GM03348 (cell line): ENCODE measurements at regions not wholly inside any gene's neighbourhood (a gene's known extent, or its start where the extent isn't known, plus 50 kb on each side); places are given as distances from the start of the nearest gene placed in this dataset.
A peak's percentile ranks its signal among the peaks of the same experiment; 100 is the strongest.
"Not testable (repeated sequence)": the region's sequence is repeated elsewhere in the genome, so short reads cannot be mapped to it uniquely, and the experiment has no call there.

Experiments used
- DNase-seq: peaks from one replicate; pipeline ENCODE4 v3.0.0; 2012; ENCODE audit warnings: low spot score

GRCh38 chr12:88753066-88753465 is 172.8 kb upstream of the KITLG start:
- peak; percentile 38 for DNase-seq

- DNase-seq: no peak
Measured at GRCh38 chr12:88752183-88752582, 171.9 kb upstream of the KITLG start.

GRCh38 chr12:88750867-88751543 is 170.7 kb upstream of the KITLG start:
- DNase-seq: no peak

DNA sequence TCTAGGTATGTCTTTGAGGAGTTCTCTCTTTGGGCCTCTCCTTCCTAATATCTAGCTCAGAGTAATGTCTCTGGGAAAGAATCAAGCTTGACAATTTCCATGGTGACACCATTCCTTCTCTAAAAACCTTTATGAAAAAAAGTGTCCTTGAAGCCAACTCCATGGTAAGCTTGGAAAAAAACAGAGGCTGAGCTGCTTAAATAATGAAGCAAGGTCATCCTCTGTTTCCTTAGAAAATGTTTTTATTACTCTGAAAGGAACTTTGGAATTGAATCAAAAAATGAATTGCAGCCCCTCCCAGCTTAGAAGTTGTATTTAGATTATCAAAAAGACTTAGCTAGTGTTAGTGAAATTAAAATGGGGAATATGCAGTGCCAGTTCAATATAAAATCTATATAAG is 166.1 kb upstream of the KITLG start:
- no peak for DNase-seq

GRCh38 chr12:88743946-88744685 is 163.8 kb upstream of the KITLG start:
- DNase-seq: no peak

GRCh38 chr12:88737838-88738472 is 157.7 kb upstream of the KITLG start:
- no peak for DNase-seq

DNA sequence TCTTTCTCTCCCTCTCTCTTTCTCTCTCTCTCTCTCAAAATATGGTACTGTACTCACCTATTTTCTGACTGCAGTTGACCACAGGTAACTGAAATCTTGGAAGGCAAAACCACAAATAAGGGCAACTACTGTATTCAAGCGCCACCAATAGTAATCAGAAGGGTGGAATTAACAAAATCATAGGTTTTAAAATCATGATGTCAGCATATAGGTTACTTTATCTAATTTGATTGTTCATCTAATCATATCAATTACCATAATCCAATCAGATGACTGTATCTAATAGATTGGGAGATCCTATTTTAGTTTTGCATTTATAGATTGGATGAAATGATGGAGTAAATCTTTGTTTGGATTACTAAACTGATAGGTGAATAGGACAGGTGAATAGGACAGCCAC is 155.8 kb upstream of the KITLG start:
- no peak for DNase-seq

DNA sequence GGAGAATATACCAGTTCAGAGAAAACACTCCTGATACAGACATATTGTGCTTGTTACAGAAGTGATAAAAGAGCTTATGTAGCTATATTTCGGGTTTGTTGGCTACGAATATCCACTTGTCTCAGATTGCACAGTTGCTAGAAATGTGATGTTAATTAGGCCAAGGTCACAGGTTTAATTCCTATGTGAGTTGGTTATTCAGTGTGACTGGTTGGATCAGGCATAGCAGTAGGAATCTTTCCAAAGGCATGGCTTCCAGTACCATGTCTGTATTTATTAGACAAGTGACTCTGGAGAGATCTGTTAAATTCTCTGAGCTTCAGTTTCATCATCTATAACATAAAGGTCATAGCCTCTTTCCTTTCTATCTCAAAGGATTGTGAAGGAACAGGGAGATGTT is 152.7 kb upstream of the KITLG start:
- no peak for DNase-seq

GRCh38 chr12:88729196-88729595 is 148.9 kb upstream of the KITLG start:
- no peak for DNase-seq

DNA sequence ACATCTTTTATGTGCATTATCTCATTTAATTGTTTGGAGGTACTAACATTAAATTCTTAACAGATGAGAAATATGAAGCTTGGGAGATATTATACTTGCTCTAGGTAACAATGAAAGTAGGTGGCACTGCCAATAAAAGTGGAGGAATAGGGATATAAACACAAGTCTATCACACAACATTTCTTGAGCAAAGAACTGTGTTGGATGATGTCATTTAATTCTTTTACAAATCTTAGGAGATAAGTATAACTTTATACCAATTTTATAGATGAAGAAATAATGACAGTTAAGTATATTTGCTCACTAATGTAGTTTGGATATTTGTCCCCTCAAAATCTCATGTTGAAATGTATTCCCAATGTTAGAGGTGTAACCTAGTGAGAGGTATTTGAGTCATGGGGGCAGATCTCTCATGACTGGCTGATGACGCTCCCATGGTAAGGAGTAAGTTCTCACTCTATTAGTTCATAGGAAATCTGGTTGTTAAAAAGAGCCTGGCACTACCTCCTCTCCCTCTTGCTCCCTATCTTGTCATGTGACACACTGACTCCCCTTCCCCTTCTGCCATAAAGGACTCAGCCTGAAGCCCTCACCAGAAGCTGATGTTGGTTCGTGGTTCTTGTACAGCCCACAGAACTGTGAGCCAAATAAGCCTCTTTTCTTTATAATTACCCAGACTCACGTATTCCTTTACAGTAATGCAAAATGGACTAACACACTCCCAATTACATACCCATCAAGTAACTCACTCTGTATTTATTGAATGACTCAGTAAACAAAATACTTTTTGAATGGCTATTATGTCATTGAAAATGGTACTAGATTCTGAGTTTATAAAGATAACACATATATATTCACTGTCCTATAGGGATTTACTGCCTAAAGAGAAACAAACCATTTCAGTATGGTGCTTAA is 146.8 kb upstream of the KITLG start:
- DNase-seq: no peak

DNA sequence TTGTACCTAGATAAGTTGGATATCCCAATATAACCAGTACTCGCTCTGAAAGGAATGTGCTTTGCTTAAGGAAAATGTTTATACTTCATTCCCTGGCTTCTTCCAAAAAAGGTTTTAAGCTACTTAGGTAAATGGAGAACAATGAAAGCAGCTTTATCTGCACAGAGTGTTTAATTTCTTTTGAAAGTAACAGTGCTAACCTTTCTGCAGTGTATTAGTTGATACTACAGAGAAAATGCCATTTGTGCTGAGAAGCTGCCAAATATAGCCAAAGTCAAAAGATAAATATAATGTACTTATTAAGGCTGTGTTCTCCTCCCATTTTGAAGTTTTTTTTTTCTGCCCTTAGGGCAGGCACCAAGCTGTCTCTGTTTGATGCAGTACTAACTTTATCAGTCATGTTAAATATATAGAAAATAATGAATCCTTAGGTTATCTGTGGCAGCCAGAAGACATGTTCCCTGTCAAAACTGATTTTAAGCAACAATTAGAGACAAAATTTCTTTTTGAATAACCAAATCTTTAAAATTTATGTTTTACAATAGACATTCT is 145.4 kb upstream of the KITLG start:
- DNase-seq: no peak

- peak; percentile 56 for DNase-seq
Measured at GRCh38 chr12:88723219-88723618, 142.9 kb upstream of the KITLG start.

DNA sequence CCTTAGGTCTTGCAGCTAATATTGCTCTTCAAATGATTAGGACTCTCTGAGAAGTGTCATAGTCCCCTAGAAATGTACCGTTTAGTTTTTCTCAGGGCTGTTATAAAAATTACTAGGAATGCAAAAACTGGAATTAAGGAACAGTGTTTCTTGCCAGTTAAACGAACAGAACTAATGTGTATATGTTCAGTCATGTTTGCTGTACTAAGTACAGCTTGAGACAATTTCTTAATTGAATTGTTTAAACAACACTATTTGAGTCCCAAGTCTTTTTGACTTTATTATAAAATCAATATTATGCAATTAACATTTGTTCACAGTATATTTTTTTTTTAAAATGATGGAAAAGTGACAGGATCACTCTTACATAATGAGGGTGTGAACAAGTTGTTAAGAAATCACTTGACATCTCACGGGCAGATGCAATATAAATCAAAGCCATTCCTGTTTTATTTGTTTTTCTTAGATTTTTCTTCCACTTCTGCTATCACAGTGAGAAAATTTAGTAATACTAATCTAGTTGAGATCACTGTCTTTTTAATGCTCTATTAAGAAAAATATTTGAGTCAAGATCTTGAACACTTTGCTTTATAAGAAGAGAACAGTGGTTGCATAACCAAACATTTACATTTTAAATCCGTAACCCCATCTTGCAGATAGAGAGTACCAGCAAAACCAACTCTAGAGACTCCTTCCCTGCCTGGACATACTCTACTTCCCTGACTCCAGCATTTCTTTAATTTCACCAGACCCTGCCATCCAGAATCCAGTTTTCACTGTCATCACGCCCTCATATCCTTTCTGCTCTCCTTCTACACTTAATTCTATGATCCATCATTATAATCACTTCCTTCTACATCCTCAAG is 140.7 kb upstream of the KITLG start:
- no peak for DNase-seq

DNA sequence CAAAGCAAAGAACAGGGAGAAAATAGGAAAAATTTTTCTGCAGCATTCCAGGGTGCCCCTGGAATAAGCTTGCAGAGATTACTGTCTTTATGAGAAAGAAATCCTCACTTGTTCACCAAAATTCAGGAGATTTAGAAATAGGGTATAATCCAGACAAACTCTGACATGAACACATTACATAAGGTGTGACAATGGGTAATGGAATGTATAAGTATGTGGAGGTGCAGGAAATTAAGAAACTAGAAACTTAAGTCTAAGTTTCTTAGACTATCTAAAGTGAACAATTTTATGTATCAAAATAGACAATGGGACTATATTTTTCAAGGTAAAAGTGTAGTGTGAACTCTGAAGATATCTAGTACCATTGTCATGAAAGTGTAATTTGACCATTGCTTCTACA is 140.0 kb upstream of the KITLG start:
- DNase-seq: no peak

DNA sequence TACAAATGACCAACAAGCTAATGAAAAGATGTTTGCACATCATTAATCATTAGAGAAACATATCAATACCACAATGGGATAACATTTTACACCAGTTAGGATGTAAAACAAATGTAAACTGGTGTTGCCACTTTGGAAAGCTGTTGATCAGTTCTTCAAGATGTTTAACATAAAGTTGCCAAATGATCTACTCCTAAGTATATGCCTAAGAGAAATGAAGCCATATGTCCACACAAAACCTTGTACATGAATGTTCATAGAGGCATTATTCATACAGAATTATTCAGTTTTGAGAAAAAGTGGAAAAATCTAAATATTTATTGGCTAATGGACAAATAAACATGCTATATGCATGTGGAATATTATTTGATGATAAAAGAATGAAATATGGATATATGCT is 136.9 kb upstream of the KITLG start:
- no peak for DNase-seq

- no peak for DNase-seq
Measured at GRCh38 chr12:88716240-88716639, 136.0 kb upstream of the KITLG start.

DNA sequence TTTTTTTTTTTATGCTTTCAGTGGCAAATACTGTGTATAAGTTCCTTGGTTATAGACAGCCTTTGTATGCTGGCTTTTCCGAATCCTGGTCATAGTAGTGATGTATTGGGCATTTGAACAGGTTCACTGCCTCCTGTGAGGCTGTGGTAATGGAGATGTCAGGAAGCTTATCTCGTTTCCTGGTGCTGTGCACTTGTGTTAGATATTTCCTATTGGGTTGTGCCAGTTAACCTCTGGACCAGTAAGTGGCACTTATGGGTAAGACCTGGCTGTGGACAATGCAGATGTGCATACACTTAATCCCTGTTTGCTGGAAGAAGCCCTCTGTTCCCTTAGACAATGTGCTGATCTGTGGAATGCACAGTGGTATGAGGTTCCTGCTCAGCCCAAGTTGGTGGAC is 135.4 kb upstream of the KITLG start:
- DNase-seq: no peak

DNA sequence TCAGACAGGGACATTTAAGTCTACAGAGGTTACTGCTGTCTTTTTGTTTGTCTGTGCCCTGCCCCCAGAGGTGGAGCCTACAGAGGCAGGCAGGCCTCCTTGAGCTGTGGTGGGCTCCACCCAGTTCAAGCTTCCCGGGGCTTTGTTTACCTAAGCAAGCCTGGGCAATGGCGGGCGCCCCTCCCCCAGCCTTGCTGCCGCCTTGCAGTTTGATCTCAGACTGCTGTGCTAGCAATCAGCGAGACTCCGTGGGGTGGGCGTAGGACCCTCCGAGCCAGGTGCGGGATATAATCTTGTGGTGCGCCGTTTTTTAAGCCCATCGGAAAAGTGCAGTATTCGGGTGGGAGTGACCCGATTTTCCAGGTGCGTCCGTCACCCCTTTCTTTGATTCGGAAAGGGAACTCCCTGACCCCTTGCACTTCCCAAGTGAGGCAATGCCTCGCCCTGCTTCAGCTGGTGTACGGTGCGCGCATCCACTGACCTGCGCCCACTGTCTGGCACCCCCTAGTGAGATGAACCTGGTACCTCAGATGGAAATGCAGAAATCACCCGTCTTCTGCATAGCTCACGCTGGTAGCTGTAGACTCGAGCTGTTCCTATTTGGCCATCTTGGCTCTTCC is 134.1 kb upstream of the KITLG start:
- not testable (repeated sequence) for DNase-seq

- DNase-seq: no peak
Measured at GRCh38 chr12:88707800-88708199, 127.5 kb upstream of the KITLG start.

GRCh38 chr12:88706286-88706685 is 126.0 kb upstream of the KITLG start:
- DNase-seq: no peak

- no peak for DNase-seq
Measured at GRCh38 chr12:88703790-88704189, 123.5 kb upstream of the KITLG start.
